Neural cell (in vitro differentiated cells): ENCODE measurements at regions not wholly inside any gene's neighbourhood (a gene's known extent, or its start where the extent isn't known, plus 50 kb on each side); places are given as distances from the start of the nearest gene placed in this dataset.

ENCODE experiments used
- H2AFZ ChIP-seq: fragments of 200-600, 300-800 bp; sonication (generic), shearing (Covaris generic); 2 replicates; pipeline ENCODE4 v1.6.0; 2014; ENCODE audit warnings: low read depth, mild to moderate bottlenecking, antibody characterized with exemption, low read length, moderate library complexity
- H3F3A ChIP-seq: fragments of 200-600 bp; shearing (Covaris generic); 2 replicates; pipeline ENCODE4 v1.6.1; 2016; ENCODE audit warnings: mild to moderate bottlenecking, moderate library complexity, mixed read lengths, antibody characterized with exemption, low read length; ENCODE audit not compliant: insufficient read depth, poor library complexity, severe bottlenecking
- H3K27ac ChIP-seq: fragments of 200-600, 300-800 bp; sonication (generic), shearing (Covaris generic); 2 replicates; pipeline ENCODE4 v1.5.1; 2014; ENCODE audit warnings: mild to moderate bottlenecking, low read length, moderate library complexity
- H3K27me3 ChIP-seq: fragments of 300-800, 200-600 bp; sonication (generic), shearing (Covaris generic); 2 replicates; pipeline ENCODE4 v1.6.0; 2014; ENCODE audit warnings: mild to moderate bottlenecking, low read depth, low read length, moderate library complexity; ENCODE audit not compliant: insufficient read depth
- H3K36me3 ChIP-seq: fragments of 300-800, 200-600 bp; sonication (generic), shearing (Covaris generic); 2 replicates; pipeline ENCODE4 v1.5.1; 2014; ENCODE audit warnings: mild to moderate bottlenecking, antibody characterized with exemption, low read length, moderate library complexity; ENCODE audit not compliant: insufficient read depth
- H3K4me2 ChIP-seq: fragments of 300-800, 200-600 bp; sonication (generic), shearing (Covaris generic); 2 replicates; pipeline ENCODE4 v1.6.0; 2014; ENCODE audit warnings: mild to moderate bottlenecking, low read length
- H3K4me3 ChIP-seq: fragments of 300-800, 200-600 bp; sonication (generic), shearing (Covaris generic); 2 replicates; pipeline ENCODE4 v1.5.1; 2014; ENCODE audit warnings: mild to moderate bottlenecking, low read length, moderate library complexity
- H3K79me2 ChIP-seq: fragments of 200-600 bp; shearing (Covaris generic); replicated peaks from 2 replicates; pipeline ENCODE4 v1.6.0; 2014; ENCODE audit warnings: mild to moderate bottlenecking, low read length, moderate library complexity; ENCODE audit not compliant: insufficient read depth
- H3K9ac ChIP-seq: fragments of 300-800, 200-600 bp; sonication (generic), shearing (Covaris generic); 2 replicates; pipeline ENCODE4 v1.6.1; 2016; ENCODE audit warnings: mild to moderate bottlenecking, low read length, mixed read lengths
- H3K9me2 ChIP-seq: fragments of 200-600 bp; shearing (Covaris generic); 2 replicates; pipeline ENCODE4 v1.6.1; 2016; ENCODE audit warnings: mild to moderate bottlenecking, low read length, mixed read lengths; ENCODE audit not compliant: insufficient read depth
- H3K9me3 ChIP-seq: fragments of 200-600, 300-800 bp; sonication (generic), shearing (Covaris generic); 2 replicates; pipeline ENCODE4 v1.6.1; 2016; ENCODE audit warnings: mild to moderate bottlenecking, mixed run types, low read length, moderate library complexity, mixed read lengths
- H4K20me1 ChIP-seq: fragments of 200-600 bp; shearing (Covaris generic); 2 replicates; pipeline ENCODE4 v1.6.1; 2016; ENCODE audit warnings: mild to moderate bottlenecking, mixed run types; ENCODE audit not compliant: insufficient read depth
- EP300 ChIP-seq: fragments of 450-650 bp; conservative IDR thresholded peaks from 2 replicates; pipeline ENCODE4 v1.6.1; 2014; ENCODE audit warnings: antibody characterized with exemption, mild to moderate bottlenecking, moderate library complexity; ENCODE audit not compliant: poor library complexity, severe bottlenecking
- EZH2 ChIP-seq: fragments of 200-600, 300-800 bp; shearing (Covaris generic), sonication (generic); IDR thresholded peaks from 2 replicates; pipeline ENCODE4 v1.6.1; 2014; ENCODE audit warnings: antibody characterized with exemption, low read length, borderline replicate concordance, mild to moderate bottlenecking; ENCODE audit not compliant: insufficient read depth, poor library complexity, severe bottlenecking
- MXI1 ChIP-seq: fragments of 450-650 bp; conservative IDR thresholded peaks from 2 replicates; pipeline ENCODE4 v1.6.1; 2014; ENCODE audit warnings: antibody characterized with exemption, mild to moderate bottlenecking; ENCODE audit not compliant: poor library complexity, severe bottlenecking
- POLR2AphosphoS5 ChIP-seq: IDR thresholded peaks from 2 replicates; pipeline ENCODE4 v1.6.1; 2012
- RAD21 ChIP-seq: fragments of 450-650 bp; conservative IDR thresholded peaks from 2 replicates; pipeline ENCODE4 v1.6.1; 2014; ENCODE audit warnings: antibody characterized with exemption, mild to moderate bottlenecking, moderate library complexity
- SMC3 ChIP-seq: fragments of 450-650 bp; conservative IDR thresholded peaks from 2 replicates; pipeline ENCODE4 v1.6.1; 2014; ENCODE audit warnings: antibody characterized with exemption, mild to moderate bottlenecking, moderate library complexity; ENCODE audit not compliant: poor library complexity
- TAF1 ChIP-seq: IDR thresholded peaks from 2 replicates; pipeline ENCODE4 v1.6.1; 2012; ENCODE audit warnings: low read depth
- TF ChIP-seq, protein P1 (sequence below): IDR thresholded peaks from 2 replicates; pipeline ENCODE4 v1.6.1; 2012; ENCODE audit warnings: borderline replicate concordance
- TF ChIP-seq, protein P2 (sequence below): fragments of 450-650 bp; IDR thresholded peaks from 2 replicates; pipeline ENCODE4 v1.5.1; 2014; ENCODE audit warnings: antibody characterized with exemption, mild to moderate bottlenecking, moderate library complexity; ENCODE audit not compliant: poor library complexity, severe bottlenecking

DNA sequence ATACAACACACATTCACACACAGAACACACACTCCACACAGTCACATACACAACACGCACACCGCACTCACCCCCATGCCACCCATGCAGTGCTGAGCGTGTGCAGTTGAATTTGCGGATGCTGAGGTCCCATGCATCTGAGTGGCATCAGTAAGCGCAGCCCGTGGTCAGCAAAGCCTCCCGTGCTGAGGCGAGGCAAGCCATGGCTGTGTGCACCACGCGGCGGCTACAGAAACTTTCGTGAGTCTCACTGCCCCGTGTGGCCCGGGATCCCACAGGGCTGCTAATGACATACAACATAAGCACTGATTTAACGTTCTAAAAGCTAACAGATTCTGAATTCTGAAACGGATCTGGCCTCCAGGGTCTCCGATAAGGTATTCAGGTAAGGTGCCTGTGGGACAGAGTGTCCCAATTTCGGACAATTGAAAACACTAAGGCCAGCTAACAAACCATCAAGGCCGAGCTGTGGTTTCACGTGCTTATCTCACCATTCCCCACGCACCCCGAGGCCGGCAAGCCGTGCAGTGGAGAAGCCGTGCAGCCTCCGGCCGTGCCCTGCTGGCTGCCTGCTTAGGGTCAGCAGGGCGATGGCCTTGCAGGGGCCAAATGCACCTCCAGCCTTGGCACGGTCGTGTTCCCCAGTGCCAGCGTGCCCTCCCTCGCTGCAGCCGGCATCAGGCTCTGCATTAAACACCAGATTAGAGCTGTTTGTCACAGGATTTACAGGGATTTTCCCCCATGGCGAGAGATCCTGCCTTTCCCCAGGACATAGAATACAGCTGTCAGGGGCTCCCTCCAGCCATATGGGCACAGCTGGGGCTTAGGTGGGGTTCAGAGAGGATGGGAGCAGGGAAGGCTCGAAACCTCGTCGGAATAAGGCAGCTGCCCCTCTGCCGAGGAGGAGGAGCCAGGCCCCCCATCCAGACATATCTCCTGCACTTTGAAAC, 191.7 kb downstream of the C16orf95 start:
- H4K20me1 ChIP-seq = no peaks in the 10 kb centered on the region
- no peaks in the 10 kb centered on the region for H3F3A ChIP-seq
- no peaks in the 10 kb centered on the region for H3K79me2 ChIP-seq
- no peak overlapping the region for H3K4me3 ChIP-seq
- no peak overlapping the region for H3K27ac ChIP-seq
- H3K9me3 ChIP-seq = no peaks in the 10 kb centered on the region
- no peaks in the 10 kb centered on the region for H3K9me2 ChIP-seq
- no peaks in the 10 kb centered on the region for H3K36me3 ChIP-seq
- H3K27me3 ChIP-seq = no peaks in the 10 kb centered on the region
- no peak overlapping the region for H3K4me2 ChIP-seq
- H3K9ac ChIP-seq = no peak overlapping the region
- H2AFZ ChIP-seq = no peak overlapping the region
- TF ChIP-seq EZH2 (no peak), EP300 (no peak), RAD21 (no peak)

DNA sequence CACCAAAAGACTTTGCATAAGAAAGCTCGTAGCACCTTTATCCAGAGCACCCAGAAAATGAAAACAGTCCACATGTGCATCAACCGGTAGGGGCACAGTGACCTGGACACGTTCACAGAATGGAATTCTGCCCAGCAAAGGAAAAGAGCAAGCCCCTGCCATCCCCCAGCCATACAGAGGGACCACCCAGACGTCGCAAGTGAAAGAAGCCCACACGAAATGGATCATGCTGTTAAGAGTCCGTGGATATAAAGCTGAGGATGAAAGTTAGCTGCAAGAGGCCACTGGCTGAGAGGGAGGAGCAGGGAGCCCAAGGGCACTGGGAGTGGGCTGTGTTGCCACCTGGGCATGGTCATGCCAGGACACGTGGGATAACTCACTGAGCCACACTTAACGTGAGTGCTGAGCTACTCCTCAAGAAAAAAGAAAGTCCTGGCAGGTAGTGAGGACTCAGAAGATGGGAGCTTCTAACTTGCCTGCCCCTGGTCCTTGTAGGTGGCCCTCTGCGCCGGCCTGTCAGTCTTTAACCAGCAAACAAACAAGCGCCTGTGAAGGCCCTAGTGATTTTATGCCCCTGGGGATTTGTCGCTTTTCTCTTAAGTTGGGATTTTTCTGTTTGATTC, 190.7 kb downstream of the C16orf95 start:
- Histone ChIP-seq H3K27ac (no peak overlapping the region), H4K20me1 (no peaks in the 10 kb centered on the region), H3K4me3 (no peak overlapping the region), H3K9me3 (no peaks in the 10 kb centered on the region), H3K36me3 (no peaks in the 10 kb centered on the region), H3K9ac (no peak overlapping the region), H3K79me2 (no peaks in the 10 kb centered on the region), H3K9me2 (no peaks in the 10 kb centered on the region), H3K4me2 (no peak overlapping the region), H2AFZ (no peak overlapping the region), H3K27me3 (no peaks in the 10 kb centered on the region), H3F3A (no peaks in the 10 kb centered on the region)
- TF ChIP-seq EZH2 (no peak), TAF1 (no peak), MXI1 (no peak), SMC3 (no peak), RAD21 (no peak), EP300 (no peak), POLR2AphosphoS5 (no peak)
- TF ChIP-seq, protein P1, sequence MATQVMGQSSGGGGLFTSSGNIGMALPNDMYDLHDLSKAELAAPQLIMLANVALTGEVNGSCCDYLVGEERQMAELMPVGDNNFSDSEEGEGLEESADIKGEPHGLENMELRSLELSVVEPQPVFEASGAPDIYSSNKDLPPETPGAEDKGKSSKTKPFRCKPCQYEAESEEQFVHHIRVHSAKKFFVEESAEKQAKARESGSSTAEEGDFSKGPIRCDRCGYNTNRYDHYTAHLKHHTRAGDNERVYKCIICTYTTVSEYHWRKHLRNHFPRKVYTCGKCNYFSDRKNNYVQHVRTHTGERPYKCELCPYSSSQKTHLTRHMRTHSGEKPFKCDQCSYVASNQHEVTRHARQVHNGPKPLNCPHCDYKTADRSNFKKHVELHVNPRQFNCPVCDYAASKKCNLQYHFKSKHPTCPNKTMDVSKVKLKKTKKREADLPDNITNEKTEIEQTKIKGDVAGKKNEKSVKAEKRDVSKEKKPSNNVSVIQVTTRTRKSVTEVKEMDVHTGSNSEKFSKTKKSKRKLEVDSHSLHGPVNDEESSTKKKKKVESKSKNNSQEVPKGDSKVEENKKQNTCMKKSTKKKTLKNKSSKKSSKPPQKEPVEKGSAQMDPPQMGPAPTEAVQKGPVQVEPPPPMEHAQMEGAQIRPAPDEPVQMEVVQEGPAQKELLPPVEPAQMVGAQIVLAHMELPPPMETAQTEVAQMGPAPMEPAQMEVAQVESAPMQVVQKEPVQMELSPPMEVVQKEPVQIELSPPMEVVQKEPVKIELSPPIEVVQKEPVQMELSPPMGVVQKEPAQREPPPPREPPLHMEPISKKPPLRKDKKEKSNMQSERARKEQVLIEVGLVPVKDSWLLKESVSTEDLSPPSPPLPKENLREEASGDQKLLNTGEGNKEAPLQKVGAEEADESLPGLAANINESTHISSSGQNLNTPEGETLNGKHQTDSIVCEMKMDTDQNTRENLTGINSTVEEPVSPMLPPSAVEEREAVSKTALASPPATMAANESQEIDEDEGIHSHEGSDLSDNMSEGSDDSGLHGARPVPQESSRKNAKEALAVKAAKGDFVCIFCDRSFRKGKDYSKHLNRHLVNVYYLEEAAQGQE = no peak
- TF ChIP-seq, protein P2, sequence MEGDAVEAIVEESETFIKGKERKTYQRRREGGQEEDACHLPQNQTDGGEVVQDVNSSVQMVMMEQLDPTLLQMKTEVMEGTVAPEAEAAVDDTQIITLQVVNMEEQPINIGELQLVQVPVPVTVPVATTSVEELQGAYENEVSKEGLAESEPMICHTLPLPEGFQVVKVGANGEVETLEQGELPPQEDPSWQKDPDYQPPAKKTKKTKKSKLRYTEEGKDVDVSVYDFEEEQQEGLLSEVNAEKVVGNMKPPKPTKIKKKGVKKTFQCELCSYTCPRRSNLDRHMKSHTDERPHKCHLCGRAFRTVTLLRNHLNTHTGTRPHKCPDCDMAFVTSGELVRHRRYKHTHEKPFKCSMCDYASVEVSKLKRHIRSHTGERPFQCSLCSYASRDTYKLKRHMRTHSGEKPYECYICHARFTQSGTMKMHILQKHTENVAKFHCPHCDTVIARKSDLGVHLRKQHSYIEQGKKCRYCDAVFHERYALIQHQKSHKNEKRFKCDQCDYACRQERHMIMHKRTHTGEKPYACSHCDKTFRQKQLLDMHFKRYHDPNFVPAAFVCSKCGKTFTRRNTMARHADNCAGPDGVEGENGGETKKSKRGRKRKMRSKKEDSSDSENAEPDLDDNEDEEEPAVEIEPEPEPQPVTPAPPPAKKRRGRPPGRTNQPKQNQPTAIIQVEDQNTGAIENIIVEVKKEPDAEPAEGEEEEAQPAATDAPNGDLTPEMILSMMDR = no peak
